ENCODE measurements at regions not wholly inside any gene's neighbourhood (a gene's known extent, or its start where the extent isn't known, plus 50 kb on each side); places are given as distances from the start of the nearest gene placed in this dataset.

DNA sequence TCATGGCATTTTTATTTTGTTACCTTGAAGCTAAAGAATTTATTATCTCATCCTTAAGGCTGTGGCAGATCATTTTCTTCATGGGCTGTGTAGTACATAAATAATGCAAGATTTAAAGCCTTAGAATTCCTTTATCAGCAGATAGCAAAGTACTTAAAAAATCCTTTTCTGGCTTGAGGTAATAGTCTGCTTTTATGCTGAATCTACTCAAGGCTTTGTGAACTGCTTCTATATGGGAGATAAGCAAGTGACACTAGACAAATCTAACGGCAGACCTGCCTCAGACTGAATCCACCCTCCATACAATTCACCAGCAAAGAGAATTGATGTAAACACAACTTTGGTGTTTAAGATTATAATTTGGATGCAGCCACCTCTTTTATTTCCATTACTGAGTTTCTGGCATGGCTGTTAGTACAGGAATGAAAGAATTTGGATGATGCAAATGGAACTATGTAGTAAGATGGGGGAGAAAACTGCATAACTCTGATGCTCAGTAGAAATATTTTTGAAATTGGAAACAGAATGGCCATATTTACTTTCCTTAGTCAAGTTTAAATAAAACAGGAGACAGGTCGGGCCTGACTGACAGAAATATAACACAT lies 1121.5 kb downstream of the NAALADL2 start:
- DNase-seq (no peak), ATAC-seq (no peak)
- TF ChIP-seq, protein P1, sequence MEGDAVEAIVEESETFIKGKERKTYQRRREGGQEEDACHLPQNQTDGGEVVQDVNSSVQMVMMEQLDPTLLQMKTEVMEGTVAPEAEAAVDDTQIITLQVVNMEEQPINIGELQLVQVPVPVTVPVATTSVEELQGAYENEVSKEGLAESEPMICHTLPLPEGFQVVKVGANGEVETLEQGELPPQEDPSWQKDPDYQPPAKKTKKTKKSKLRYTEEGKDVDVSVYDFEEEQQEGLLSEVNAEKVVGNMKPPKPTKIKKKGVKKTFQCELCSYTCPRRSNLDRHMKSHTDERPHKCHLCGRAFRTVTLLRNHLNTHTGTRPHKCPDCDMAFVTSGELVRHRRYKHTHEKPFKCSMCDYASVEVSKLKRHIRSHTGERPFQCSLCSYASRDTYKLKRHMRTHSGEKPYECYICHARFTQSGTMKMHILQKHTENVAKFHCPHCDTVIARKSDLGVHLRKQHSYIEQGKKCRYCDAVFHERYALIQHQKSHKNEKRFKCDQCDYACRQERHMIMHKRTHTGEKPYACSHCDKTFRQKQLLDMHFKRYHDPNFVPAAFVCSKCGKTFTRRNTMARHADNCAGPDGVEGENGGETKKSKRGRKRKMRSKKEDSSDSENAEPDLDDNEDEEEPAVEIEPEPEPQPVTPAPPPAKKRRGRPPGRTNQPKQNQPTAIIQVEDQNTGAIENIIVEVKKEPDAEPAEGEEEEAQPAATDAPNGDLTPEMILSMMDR (IDR thresholded peaks at IDR 0.05): no peak
- intact Hi-C loops (cut with DNase I, micrococcal nuclease): no loop called here
- H3K4me3 ChIP-seq: no peak overlapping the region
- no peaks in the 10 kb centered on the region for H3K4me1 ChIP-seq (ENCODE audit: low read depth)
- no peaks in the 10 kb centered on the region for H3K36me3 ChIP-seq (ENCODE audit: low read depth)
- no peaks in the 10 kb centered on the region for H3K9me3 ChIP-seq

DNA sequence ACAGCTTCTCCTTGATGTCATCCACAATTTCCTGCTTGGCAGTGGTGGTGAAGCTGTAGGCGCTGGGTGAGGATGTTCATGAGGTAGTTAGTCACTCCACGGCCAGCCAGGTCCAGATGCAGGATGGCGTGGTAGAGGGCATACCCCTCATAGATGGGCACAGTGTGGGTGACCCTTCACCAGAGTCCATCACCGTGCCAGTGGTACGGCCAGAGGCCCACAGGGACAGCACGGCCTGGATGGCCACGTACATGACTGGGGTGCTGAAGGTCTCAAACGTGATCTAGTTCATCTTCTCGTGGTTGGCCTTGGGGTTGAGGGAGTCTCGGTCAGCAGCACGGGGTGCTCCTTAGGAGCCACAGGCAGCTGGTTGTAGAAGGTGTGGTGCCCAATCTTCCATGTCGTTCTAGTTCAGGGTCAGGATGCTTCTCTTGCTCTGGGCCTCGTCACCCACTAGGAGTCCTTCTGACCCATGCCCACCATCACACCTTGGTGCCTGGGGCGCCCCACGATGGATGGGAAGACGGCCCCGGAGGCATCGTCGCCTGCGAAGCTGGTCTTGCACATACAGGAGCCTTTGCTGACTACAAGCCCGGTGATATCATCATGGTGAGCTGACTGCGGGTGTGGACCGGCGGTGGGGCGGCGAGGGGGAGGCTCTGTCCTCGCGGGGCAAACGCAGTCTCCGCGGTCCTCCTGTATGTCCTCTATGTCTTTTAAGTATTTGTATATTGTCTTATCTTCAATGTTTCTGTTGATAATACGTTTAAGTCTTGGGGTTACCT lies 1119.0 kb downstream of the NAALADL2 start:
- ATAC-seq (no peak), DNase-seq (peak in 1 of 3 donors; percentile 22)
- no peaks in the 10 kb centered on the region for H3K9me3 ChIP-seq
- H3K4me1 ChIP-seq (ENCODE audit: low read depth): no peaks in the 10 kb centered on the region
- intact Hi-C loops (cut with DNase I, micrococcal nuclease): no loop called here
- TF ChIP-seq, protein P1 (IDR thresholded peaks at IDR 0.05): no peak
- H3K36me3 ChIP-seq (ENCODE audit: low read depth): no peaks in the 10 kb centered on the region
- no peak overlapping the region for H3K4me3 ChIP-seq

DNA sequence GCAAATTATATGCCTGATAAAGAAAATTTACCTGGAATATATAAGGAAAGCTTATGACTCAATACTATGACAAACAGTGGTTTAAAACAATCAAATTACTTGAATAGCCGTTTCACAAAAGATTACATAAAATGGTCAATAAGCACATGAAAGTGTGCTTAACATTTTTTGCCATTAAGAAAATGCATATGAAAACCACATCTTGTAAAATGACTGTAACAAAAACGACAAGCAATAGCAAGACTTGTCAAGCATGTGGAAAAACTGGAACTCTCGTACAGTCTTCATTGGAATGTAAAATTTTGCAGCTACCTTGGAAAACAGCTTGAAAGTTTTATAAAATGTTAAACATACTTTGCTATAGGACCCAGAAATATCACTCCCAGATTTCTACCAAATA lies 1110.3 kb downstream of the NAALADL2 start:
- DNase-seq: no peak
- no peaks in the 10 kb centered on the region for H3K4me1 ChIP-seq (ENCODE audit: low read depth)
- no peak for ATAC-seq
- no peaks in the 10 kb centered on the region for H3K36me3 ChIP-seq (ENCODE audit: low read depth)
- no peak overlapping the region for H3K4me3 ChIP-seq
- TF ChIP-seq, protein P1 (IDR thresholded peaks at IDR 0.05): no peak
- H3K9me3 ChIP-seq: peaks cover 19% of the 10 kb centered on the region
- intact Hi-C loops (cut with DNase I, micrococcal nuclease): no loop called here

DNA sequence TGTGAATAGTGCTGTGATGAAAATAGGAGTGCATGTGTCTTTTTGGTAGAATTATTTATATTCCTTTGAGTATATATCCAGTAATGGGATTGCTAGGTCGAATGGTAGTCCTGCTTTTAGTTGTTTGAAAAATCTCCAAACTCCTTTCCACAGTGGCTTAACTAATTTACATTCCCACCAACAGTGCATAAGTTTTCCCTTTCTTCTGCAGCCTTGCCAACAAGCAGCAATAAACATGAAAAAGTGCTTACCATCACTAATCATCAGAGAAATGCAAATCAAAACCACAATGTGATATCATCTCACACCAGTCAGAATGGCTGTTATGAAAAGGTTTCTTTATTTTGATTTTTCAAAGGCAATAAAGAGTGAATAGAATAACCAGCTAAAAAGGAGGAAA lies 1105.9 kb downstream of the NAALADL2 start:
- no peaks in the 10 kb centered on the region for H3K4me1 ChIP-seq (ENCODE audit: low read depth)
- H3K36me3 ChIP-seq (ENCODE audit: low read depth): no peaks in the 10 kb centered on the region
- TF ChIP-seq, protein P1 (IDR thresholded peaks at IDR 0.05): no peak
- DNase-seq (no peak), ATAC-seq (no peak)
- intact Hi-C loops (cut with DNase I, micrococcal nuclease): no loop called here
- H3K9me3 ChIP-seq: peaks cover 19% of the 10 kb centered on the region
- no peak overlapping the region for H3K4me3 ChIP-seq

DNA sequence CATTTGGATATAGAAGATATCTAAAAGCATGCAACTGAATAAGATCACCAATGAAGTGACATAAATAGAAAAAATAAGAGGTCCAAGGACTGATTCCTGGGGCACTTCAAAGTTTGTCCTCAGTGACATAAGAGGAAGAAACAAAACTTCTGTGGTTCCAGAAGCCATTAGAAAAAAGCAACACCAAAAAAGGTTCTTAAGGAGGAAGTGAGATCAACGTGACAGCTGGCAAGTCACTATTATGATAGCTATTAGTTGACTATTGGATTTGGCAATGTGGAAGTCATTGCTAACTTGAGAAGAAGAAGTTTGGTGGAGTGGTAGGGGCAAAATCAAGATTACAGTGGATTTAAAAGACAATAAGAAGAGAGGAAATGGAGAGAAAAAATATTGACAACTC lies 1098.3 kb downstream of the NAALADL2 start:
- no peaks in the 10 kb centered on the region for H3K4me1 ChIP-seq (ENCODE audit: low read depth)
- no peak overlapping the region for H3K4me3 ChIP-seq
- H3K9me3 ChIP-seq: no peaks in the 10 kb centered on the region
- TF ChIP-seq, protein P1 (IDR thresholded peaks at IDR 0.05): no peak
- no peaks in the 10 kb centered on the region for H3K36me3 ChIP-seq (ENCODE audit: low read depth)
- ATAC-seq (no peak), DNase-seq (no peak)
- intact Hi-C loops (cut with DNase I, micrococcal nuclease): no loop called here

Measured in mucosa of descending colon (tissue), 3 donors.